Smooth muscle cell (in vitro differentiated cells): ENCODE measurements at regions not wholly inside any gene's neighbourhood (a gene's known extent, or its start where the extent isn't known, plus 50 kb on each side); places are given as distances from the start of the nearest gene placed in this dataset.

Experiments
- DNase-seq: peaks from one replicate; lab custom pipeline; 2025; ENCODE audit not compliant: unreplicated experiment; lab: John Stamatoyannopoulos, UW
- H2AFZ ChIP-seq: fragments of 200-600 bp; sonication (generic); 2 replicates; pipeline ENCODE4 v1.6.0; 2016; ENCODE audit warnings: antibody characterized with exemption, low read depth, mild to moderate bottlenecking
- H3F3A ChIP-seq: fragments of 200-600 bp; sonication (generic); 2 replicates; pipeline ENCODE4 v1.6.0; 2017; ENCODE audit warnings: antibody characterized with exemption, low read depth
- H3K27ac ChIP-seq: fragments of 200-600 bp; sonication (generic); 2 replicates; pipeline ENCODE4 v1.5.1; 2016; ENCODE audit warnings: low read depth, mild to moderate bottlenecking
- H3K27me3 ChIP-seq: fragments of 200-600 bp; sonication (generic); 2 replicates; pipeline ENCODE4 v1.6.1; 2016; ENCODE audit warnings: low read depth, mild to moderate bottlenecking
- H3K36me3 ChIP-seq: fragments of 200-600 bp; sonication (generic); 2 replicates; pipeline ENCODE4 v1.5.1; 2016; ENCODE audit warnings: low read depth
- H3K4me1 ChIP-seq: fragments of 200-600 bp; sonication (generic); 2 replicates; pipeline ENCODE4 v1.5.1; 2016; ENCODE audit warnings: low read depth
- H3K4me2 ChIP-seq: fragments of 200-600 bp; sonication (generic); 2 replicates; pipeline ENCODE4 v1.6.0; 2016; ENCODE audit warnings: mild to moderate bottlenecking
- H3K4me3 ChIP-seq: fragments of 200-600 bp; sonication (generic); 2 replicates; pipeline ENCODE4 v1.5.1; 2016; ENCODE audit warnings: mild to moderate bottlenecking
- H3K79me2 ChIP-seq: fragments of 200-600 bp; sonication (generic); 2 replicates; pipeline ENCODE4 v1.6.0; 2016; ENCODE audit warnings: low read depth, mild to moderate bottlenecking
- H3K9ac ChIP-seq: fragments of 200-600 bp; sonication (generic); 2 replicates; pipeline ENCODE4 v1.6.0; 2016; ENCODE audit warnings: low read depth
- H3K9me3 ChIP-seq: fragments of 200-600 bp; sonication (generic); replicated peaks from 2 replicates; pipeline ENCODE4 v1.5.1; 2016; ENCODE audit warnings: low read depth
- H4K20me1 ChIP-seq: fragments of 200-600 bp; sonication (generic); 2 replicates; pipeline ENCODE4 v1.6.0; 2016; ENCODE audit warnings: low read depth
- CTCF ChIP-seq: fragments of 200-600 bp; sonication (generic); IDR thresholded peaks from 2 replicates; pipeline ENCODE4 v1.5.1; 2017; ENCODE audit warnings: borderline replicate concordance, mild to moderate bottlenecking, antibody characterized with exemption; ENCODE audit not compliant: insufficient read depth, poor library complexity, severe bottlenecking
- WGBS: methylation state at CpG from one replicate; pipeline ENCODE4 v1.1.7; 2016; ENCODE audit warnings: low lambda C conversion rate; 5-methylcytosine and 5-hydroxymethylcytosine counted together

DNA sequence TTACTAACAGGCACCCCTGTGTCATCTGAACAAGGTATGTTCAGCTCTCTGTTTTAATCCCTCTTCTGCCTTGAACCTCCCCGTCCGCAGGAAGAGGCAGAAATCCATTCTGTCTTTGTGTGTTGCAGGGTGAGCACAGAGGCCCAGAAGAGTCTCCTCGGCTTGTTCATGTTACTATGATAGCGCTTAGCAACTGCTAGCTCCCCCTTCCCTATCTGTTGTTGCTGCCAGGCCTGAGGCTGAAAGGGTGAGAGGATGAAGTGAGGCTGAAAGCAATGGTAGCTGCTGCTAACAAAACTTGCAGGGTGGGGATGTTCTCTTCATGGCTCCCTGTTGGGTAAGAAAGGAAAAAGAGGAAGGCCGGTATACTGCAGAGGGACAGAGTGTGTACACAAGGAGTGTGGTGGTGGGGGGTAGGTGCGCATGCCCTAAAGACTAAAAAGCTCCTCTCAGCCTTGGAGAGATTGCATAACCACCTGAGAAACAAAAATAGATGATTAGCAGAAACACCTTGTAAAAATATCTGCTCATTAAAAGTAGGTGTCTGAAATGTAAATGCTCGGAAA is 55.2 kb upstream of the CITED2 start:
- Histone ChIP-seq H4K20me1 (no peaks in the 10 kb centered on the region), H3K27me3 (no peaks in the 10 kb centered on the region), H2AFZ (no peak overlapping the region), H3K9ac (no peak overlapping the region), H3K4me1 (no peaks in the 10 kb centered on the region), H3K27ac (no peak overlapping the region), H3F3A (no peaks in the 10 kb centered on the region), H3K79me2 (no peaks in the 10 kb centered on the region), H3K4me3 (no peak overlapping the region), H3K9me3 (no peaks in the 10 kb centered on the region), H3K36me3 (no peaks in the 10 kb centered on the region), H3K4me2 (no peak overlapping the region)
- no peak for TF ChIP-seq CTCF
- DNase-seq, result no peak
- WGBS, result 73% methylated on average over 7 of the region's 7 CpGs

GRCh38 chr6:139427199-139427598 is 52.8 kb upstream of the CITED2 start:
- Histone ChIP-seq H3F3A (no peaks in the 10 kb centered on the region), H3K9me3 (no peaks in the 10 kb centered on the region), H3K79me2 (no peaks in the 10 kb centered on the region), H3K9ac (no peak overlapping the region), H2AFZ (no peak overlapping the region), H3K27ac (no peak overlapping the region), H3K4me2 (no peak overlapping the region), H3K4me1 (no peaks in the 10 kb centered on the region), H3K27me3 (no peaks in the 10 kb centered on the region), H4K20me1 (no peaks in the 10 kb centered on the region), H3K36me3 (no peaks in the 10 kb centered on the region), H3K4me3 (no peak overlapping the region)
- no peak for DNase-seq
- no peak for TF ChIP-seq CTCF

GRCh38 chr6:139426795-139427194 is 52.3 kb upstream of the CITED2 start:
- Histone ChIP-seq H3K9me3 (no peaks in the 10 kb centered on the region), H3K4me1 (no peaks in the 10 kb centered on the region), H3F3A (no peaks in the 10 kb centered on the region), H3K9ac (no peak overlapping the region), H3K4me2 (no peak overlapping the region), H4K20me1 (no peaks in the 10 kb centered on the region), H3K27ac (no peak overlapping the region), H3K27me3 (no peaks in the 10 kb centered on the region), H3K4me3 (no peak overlapping the region), H3K79me2 (no peaks in the 10 kb centered on the region), H3K36me3 (no peaks in the 10 kb centered on the region), H2AFZ (no peak overlapping the region)
- TF ChIP-seq CTCF, result no peak
- DNase-seq, result no peak
- WGBS, result 95% methylated on average over 9 of the region's 9 CpGs

DNA sequence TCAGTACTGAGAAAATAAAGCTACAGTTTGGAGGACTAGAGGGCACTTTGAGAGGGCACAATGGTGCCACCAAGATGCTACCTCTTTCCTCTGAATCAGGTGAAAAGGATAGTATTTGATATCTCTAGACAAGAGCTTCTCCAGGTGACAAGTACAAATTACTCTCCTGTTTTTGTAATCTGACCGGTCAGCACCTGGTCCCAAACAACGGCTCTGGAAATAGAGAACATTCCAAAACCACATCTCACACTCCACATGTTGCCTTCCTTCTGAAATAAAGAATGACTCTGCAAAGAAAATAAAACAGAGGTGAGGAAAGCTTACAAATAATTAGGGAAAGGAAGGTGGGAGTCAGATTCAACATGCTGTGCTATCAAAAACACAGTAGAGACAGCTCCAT is 51.3 kb upstream of the CITED2 start:
- Histone ChIP-seq H3K27ac (no peak overlapping the region), H3K4me2 (no peak overlapping the region), H3K9ac (no peak overlapping the region), H3K9me3 (no peaks in the 10 kb centered on the region), H4K20me1 (no peaks in the 10 kb centered on the region), H3K4me3 (no peak overlapping the region), H3K79me2 (no peaks in the 10 kb centered on the region), H2AFZ (no peak overlapping the region), H3K27me3 (no peaks in the 10 kb centered on the region), H3K36me3 (no peaks in the 10 kb centered on the region), H3K4me1 (no peaks in the 10 kb centered on the region), H3F3A (no peaks in the 10 kb centered on the region)
- 81% methylated on average over 2 of the region's 2 CpGs for WGBS
- no peak for TF ChIP-seq CTCF
- no peak for DNase-seq
